HG02852 (cell line): ENCODE measurements at regions not wholly inside any gene's neighbourhood (a gene's known extent, or its start where the extent isn't known, plus 50 kb on each side); places are given as distances from the start of the nearest gene placed in this dataset.

Experiments
- ATAC-seq: cut with Tn5 transposase; IDR thresholded peaks from one replicate; pipeline ENCODE4 v1.9.1; 2021; ENCODE audit warnings: mild to moderate bottlenecking, moderate library complexity; ENCODE audit not compliant: unreplicated experiment

DNA sequence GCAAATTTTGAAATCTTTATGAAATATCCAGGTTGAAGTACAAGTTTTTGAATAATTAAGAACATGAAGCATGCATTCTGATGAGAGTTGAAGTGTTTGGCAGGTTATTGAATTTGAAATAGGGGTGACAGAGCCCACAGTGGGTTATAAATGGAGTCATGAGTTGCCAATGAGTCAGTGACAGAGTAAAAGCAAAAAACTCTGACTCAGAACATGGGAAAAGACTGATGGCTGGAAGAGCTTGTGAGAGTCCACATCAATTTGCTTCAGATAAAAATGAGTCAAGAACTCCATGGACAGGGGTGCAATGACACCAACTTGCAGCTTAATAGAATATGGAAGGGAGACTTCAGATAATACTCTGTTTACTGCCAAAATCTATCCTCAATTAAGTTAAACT is 105.3 kb downstream of the SLC6A15 start:
- no peak for ATAC-seq

DNA sequence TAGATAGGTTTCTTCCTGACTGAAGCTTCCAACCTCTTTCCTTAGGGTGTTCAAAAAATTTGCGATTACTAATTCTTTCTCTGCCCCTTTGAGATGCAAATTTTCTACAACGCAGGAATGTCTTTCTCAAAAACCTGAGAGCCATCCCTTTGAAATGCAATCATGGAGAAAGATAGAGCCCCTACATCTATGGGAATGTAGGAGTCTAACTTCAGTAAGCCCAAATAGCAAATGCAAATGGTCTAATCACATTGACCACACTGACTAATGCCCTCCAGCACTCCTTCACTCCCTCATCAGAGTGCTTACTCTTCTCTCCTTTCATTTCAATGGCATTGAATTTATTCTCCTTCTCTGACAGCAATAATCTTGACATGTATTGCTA is 107.1 kb downstream of the SLC6A15 start:
- no peak for ATAC-seq

DNA sequence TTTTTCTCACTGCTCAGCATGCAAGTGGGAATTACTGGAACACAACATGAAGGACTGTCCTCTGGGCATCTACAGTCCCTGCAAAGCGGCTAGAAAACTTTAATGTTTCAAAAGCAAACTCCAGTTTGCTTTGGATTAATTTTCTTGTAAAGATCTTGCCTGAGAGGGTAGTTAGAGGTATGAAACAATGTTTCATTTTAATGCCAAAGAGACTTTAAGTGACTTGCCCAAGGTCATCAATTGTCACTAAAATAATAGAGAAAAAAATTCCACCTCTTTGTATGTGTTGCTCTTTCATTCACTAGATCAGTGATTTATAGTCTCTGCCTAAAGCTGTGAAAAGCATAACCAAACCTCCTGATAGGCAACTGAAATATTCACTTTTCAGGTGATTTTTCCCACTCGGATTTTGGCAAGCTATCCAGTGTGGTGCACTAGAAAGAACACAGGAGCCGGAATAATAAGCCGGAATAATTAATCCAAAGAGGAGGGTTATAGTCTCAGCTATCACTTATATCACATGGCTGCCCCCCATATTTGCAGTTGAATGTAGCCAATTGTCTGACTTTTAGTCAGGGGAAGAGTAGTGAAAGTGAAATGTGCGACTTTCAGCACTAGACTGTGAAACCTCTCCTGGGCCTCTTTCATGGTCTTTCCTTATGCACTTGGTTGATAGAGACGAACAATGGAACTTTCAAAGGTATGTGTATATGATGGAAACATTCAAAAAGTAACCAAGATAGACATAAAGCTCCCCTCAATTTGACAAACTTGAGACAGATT is 107.7 kb downstream of the SLC6A15 start:
- ATAC-seq, result peak; percentile 49

DNA sequence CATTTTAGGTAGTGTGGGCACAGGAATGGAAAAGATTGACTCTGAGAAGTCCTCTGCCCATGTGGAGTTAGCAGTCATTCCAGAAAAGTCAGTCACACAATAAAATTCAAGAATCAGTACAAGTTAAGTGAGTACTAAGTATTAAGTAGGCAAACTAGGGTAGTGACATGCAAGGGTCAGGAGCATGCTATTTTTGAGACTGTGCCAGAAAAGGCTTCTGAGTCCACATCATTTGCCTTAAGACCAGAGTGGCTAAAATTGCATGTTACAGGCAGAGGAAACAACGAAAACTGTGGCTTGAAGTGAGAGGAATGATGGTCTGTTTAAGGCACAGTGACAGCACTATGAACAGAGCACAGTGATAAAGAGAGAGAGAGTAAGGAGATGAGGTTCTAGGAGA is 108.9 kb downstream of the SLC6A15 start:
- ATAC-seq, result no peak

DNA sequence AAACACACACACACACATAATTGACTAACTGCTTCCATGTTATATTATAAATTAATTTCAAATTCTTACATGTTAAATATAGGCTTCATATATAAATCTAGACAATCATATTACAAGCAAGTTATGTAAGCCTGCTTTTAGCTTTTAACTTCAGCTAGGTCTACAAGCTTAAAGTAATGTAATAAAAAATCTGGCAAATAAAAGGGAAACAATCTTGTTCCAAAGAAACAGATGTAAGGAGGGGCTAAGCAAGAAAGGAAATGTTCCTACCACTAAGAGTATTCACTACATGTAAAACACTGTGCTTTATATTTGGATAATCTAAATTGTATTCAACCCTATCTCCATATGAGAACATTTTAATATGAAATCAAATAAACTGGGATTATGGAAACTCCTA is 110.4 kb downstream of the SLC6A15 start:
- ATAC-seq, result no peak

DNA sequence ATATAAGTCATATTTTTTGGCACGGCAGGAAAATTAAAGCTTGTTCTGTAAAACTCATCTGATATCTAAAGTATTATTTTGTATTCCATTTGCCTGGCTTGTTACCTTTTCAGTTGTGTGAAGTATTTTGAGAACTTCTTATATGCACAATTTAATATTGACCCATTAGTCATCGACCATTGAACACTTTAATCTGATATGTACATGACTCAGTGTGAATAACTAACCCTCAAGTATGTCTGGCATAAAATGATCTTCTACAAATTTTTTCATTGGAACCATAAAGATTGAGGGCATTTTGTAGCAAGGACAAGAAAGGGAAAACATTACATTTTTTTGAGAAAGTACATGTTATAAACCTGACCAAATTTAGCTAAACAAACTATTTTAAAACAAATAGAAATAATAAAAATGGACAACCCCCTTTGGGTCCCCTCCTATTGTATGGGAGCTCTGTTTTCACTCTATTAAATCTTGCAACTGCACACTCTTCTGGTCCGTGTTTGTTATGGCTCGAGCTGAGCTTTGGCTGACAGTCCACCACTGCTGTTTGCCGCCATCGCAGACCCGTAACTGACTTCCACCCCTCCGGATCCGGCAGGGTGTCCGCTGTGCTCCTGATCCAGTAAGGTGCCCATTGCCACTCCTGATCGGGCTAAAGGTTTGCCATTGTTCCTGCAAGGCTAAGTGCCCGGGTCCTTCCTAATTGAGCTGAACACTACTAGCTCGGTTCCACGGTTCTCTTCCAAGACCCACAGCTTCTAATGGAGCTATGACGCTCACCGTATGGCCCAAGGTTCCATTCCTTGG is 118.8 kb downstream of the SLC6A15 start:
- no peak for ATAC-seq

DNA sequence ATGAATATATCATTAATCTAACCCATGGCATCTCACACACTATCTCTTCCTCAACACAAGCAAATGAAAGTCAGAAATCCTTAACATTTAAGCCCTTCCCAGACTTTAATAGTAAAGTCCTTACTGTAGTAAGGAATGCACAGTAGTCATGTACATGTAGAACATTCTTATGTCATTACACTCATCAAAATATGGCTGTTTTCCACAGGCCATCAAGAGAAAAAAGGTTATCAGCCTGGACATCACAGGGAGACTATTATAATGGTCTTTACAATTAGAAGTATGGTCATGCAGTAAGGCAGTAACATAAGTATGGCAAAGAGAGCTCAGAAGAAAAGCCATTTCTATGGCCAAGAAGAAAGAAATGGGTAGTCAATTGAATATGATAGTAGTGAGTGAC is 121.2 kb downstream of the SLC6A15 start:
- ATAC-seq, result no peak

DNA sequence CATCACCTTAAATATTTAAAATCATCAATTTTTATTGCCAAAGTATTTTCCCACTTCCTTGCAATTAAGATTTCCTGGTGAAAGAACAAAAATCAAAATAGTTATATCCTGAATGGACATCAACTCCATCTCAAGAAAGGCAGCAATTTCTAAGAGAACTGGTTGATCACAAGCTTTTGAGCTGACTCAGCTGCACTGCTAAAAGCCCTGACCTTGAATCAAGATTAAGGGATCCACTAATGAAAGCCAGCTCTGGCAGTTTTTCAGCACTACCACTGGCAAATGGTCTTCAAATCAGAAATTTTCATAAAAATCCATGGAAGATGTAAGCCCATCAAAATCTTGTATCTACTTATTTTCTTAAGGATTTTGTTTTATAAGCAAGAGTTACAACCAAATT is 123.4 kb downstream of the SLC6A15 start:
- no peak for ATAC-seq

DNA sequence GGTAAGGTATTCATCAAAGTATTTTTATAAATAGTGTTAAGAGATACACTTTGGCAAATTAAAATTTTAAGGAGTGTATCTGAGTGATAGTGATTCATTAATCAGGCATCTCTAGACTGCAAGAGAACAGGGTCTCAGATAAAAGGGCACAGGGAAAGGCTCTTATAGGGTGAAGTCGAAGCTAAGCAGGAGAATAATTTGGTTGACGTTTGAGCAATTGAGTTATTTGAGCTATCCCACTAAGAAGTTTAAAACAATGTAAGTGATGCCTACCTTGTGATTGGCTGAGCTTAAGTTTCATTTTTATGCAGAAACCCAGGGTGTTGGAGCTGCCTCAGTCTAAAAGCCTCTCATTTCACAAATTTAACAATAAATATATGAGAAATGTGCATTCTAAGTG is 125.3 kb downstream of the SLC6A15 start:
- no peak for ATAC-seq

DNA sequence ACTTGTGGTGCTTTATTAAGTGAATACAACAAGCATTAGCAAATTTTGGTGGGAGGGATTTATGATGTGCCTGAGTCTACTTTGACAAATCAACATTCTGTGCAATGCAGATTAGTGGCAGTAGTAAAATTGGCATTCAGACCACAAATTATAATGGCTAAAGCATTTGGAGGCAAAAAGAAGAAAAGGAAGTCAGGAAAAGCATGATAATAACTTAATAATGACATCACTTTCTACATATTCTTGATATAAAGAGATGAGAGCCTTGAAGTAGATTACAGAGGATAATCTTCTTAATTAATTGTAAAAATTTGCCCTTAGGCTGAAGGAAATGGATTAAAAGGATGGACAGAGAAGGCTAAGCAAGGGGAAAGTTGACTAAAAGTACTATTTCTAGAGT is 126.0 kb downstream of the SLC6A15 start:
- ATAC-seq, result no peak

DNA sequence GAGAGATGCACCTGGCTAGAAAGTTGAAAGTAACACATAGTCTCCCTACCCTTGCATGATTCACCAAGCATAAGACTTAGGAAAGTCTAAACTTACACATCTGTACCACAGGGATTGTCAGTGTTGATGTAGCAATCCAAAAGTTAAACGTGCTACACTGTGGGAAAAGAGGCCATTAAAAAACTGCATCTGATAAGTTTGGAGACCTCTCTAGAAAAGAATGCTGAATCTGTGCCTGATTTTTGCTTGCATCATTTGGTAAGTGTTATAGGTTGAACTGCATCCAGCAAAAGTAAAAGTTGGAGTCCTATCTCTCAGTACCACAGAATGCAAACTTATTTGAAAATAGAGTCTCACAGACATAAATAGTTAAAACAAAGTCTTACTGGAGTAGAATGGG is 126.6 kb downstream of the SLC6A15 start:
- no peak for ATAC-seq

DNA sequence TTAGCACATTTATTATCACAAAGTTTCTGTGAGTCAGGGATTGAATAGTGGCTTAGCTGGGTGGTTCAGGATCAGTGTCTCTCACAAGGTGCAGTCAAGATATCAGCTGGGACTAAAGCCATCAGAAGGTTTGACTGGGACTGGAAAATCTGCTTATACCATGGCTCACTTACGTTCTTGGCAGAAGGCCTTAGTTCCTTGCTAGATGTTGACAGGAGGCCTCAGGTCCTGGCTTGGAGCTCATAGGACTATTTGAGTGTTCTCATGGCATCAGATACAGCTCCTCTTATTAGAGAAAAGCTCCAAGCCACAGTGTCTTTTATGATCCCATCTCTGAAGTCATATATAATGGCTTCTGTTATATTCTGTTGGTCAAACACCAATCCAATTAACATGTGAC is 127.3 kb downstream of the SLC6A15 start:
- ATAC-seq, result no peak

DNA sequence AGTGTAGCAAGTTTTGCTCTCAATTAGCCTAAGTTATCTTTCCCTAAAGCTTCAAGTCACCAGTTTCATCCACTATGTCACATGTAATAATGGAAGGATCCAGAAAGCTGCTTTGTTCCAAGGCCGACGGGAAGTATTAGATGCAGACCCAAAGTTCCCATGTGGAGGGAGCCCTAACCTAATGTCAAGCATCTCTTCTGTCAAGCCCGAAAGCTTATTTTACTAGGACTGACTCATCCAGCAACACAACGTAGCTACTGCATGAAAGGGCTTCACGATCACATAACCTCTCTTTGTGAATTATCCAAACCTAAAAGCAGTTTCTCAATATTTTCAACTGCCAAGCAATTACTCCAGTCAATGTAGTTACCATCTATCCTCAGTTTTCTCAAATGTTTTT is 133.4 kb downstream of the SLC6A15 start:
- ATAC-seq, result no peak

DNA sequence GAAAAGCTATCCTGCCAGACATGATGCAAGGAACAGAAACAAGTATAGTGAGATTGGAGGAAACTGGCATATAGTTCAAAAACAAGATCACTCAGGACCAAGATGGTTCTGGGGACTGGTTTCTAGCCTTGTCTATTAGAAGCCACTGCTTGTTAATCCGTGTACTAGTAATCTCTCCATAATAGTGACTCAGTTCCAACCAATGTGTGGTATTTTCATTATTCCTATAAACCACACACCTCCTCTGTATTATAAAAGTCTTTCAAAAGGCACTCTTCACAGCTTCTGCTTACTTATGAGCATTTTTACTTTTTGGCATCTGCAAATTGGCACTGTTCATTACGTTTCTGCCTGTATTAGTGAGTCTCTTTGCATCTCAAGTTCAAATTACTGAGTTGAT is 140.3 kb downstream of the SLC6A15 start:
- no peak for ATAC-seq

DNA sequence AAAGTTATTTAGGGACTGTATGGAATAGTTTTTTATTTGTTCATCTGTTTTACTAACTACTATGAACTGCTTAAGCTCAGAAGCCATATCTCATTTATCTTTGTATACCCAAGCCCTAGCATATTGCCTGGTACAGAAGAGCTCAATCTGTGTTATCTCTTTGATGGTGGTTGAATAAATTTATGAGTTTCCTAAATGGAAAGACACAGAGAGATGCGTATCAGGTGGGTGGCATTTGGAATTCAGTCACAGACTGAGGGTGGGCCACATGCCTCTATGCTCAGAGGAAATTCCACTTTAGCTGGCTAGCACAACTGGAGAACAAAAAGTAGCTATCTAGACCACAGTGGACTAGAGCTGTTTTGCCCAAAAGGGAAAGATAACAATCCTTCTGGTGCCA is 145.5 kb downstream of the SLC6A15 start:
- ATAC-seq, result no peak

DNA sequence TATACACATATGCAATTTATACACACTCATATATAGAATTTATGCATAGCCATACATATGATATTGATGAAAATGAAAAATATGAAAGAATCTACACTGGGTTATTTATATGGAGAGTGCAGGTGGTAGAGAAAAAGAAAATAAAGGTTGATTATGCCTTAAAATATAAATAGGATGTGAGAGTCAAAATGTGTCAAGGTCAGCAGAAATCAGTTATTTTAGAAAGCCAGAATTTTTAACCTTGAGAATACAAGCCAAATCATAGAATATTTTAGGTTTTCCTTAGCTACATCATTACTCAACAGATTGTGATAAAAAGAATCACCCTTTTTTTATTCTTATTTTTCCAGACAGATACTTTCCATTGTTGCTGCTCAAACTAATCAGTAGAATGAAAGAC is 146.2 kb downstream of the SLC6A15 start:
- no peak for ATAC-seq

DNA sequence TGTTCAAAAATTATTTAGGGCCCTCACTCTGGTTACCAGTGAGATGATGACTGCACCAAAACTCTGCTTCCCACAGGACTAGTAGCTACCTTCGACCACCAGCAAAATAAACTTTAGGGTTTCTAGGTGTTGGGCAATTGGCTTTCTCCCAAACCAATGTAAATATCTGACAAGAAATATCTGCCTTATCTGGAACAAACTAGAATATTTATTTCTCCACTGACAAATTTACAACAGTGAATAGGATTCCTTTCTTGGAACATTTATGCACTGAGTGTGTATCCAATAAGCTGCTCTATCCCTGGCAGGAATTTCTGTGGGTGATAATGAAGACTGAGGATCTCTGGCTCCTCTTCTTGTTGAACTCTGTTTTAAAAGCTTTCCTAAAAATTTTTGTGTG is 148.6 kb downstream of the SLC6A15 start:
- no peak for ATAC-seq

DNA sequence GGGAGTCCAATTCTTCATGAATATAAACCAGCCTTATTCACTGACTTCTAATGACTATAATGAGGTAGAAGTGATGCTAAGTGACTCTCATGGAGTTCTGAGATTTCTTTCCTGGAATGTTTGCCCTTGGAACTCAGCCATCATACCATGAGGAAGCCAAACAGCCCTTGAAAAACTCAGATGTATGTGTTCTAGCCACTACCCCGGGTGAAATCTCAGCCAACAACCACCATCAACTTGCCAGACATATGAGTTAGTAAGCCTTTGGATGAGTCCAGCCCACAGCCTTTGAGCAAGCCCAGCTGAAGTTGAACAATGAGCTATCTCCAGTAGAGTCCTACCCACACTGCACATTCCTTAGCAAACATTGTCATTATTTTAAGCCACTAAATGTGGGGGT is 149.5 kb downstream of the SLC6A15 start:
- no peak for ATAC-seq

DNA sequence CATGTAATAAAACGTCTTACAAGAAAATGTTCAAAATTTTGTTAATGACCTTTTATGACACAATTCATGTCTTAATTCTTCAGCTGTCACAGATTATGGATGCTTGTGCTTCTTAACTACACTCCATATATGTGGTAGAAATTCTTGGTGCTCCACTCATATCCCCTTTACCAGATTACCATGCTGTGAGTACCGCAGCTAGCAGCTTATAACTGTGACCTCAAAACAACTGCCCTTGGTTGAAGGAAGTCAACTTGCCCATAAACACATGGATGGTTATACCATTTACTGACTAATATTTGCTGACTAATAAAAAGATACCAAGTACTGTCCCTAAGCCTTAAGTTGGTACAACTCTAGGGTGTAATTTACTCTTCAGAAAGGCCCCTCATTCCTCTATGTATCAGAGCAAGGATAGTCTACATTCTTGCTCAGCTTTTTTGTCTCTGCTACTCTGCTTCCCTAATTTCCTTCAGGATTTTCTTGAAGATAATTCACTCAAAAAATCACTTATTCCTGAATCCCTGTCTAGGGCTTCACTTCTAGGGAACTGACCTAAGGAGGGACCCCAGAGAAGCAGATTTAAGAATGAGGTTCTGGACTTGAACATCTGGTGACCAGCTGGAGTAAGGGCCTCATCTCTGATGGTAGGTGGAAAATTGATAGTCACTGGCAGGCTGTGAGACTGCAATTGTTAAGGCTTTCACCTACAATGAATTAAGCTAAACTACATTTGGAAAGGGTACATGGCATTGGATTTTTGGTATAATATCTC is 152.3 kb downstream of the SLC6A15 start:
- ATAC-seq, result no peak

DNA sequence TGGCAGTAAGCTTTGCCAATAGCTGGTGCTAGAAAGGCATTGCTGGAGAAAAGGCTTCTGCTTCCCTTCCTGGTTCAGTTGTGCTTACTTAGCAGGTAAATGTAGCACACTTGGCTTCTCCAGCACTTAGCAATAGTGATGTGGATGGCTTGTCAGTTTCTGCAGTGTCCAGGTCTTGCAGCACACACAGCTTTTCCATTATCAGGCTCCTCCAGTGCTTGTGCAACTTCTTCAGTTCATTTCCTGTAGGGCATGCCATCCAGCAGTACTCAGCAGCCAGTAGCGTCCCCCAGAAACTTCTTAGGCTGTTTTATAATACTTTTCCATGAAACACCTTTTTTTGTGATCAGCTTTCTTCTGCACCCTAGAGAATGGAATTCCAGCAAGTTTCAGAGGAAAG is 154.6 kb downstream of the SLC6A15 start:
- ATAC-seq, result no peak

DNA sequence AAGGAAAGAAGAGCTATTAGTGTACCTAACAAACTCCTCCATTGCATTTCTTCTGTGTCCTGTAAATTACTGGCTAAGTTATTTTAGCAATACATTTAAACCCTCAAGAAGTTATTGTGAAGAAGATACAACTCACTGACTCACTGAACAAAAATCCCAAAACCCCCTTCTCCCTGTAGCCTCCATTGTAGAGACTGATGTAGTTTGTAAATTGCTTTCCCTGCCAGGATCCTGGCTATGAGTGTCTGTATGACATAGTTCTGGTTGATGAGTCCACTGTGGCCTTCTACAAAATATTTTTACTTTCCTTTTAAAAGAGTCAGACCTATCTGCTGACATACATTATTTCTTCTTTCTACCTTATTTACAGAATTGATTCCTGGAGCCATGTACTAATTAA is 155.6 kb downstream of the SLC6A15 start:
- no peak for ATAC-seq

DNA sequence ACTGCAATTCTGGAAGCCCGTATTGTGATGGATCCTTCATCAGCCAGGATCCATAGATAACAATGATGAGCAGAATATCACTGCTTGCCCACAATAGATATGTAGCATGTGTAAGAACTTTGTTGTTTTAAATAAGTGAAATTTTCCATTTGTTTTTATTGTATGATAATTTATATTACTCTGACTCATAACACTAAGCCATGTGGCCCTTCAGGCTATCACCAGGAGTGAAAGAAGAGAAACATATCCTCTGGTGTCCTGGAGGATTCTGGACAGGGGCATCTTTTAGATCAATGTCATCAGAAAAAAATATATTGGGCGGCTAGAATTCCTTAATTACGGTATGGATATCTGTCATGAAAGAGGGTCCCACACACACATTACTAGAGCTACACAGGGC is 167.5 kb downstream of the SLC6A15 start:
- no peak for ATAC-seq
